GM10266 (cell line): ENCODE measurements at regions not wholly inside any gene's neighbourhood (a gene's known extent, or its start where the extent isn't known, plus 50 kb on each side); places are given as distances from the start of the nearest gene placed in this dataset.

Experiments used
- DNase-seq: peaks from one replicate; pipeline ENCODE4 v3.0.0; 2012; ENCODE audit errors: extremely low spot score
- CTCF ChIP-seq: IDR thresholded peaks from 2 replicates; pipeline ENCODE4 v1.5.1; 2012; ENCODE audit warnings: mild to moderate bottlenecking, low read depth; ENCODE audit not compliant: control insufficient read depth, insufficient read depth; ENCODE audit errors: missing control alignments

- no peak for TF ChIP-seq CTCF
- DNase-seq, result no peak
Observed at GRCh38 chr21:28771790-28772501, 220.7 kb downstream of the LTN1 start.

GRCh38 chr21:28770867-28771661, 221.6 kb downstream of the LTN1 start:
- no peak for DNase-seq
- TF ChIP-seq CTCF, result no peak

GRCh38 chr21:28769683-28770082, 223.0 kb downstream of the LTN1 start:
- no peak for DNase-seq
- no peak for TF ChIP-seq CTCF

- no peak for DNase-seq
- no peak for TF ChIP-seq CTCF
Observed at GRCh38 chr21:28768753-28769152, 223.9 kb downstream of the LTN1 start.

- DNase-seq, result no peak
- no peak for TF ChIP-seq CTCF
Observed at GRCh38 chr21:28767523-28767922, 225.2 kb downstream of the LTN1 start.

GRCh38 chr21:28763809-28764418, 228.8 kb downstream of the LTN1 start:
- no peak for DNase-seq
- TF ChIP-seq CTCF, result no peak

- DNase-seq, result no peak
- TF ChIP-seq CTCF, result no peak
Observed at GRCh38 chr21:28762357-28762735, 230.3 kb downstream of the LTN1 start.
